Hematopoietic multipotent progenitor cell treated with erythropoietin and hydrocortisone succinate and interleukin-3 and kit ligand, for 17 days (in vitro differentiated cells): ENCODE measurements at regions not wholly inside any gene's neighbourhood (a gene's known extent, or its start where the extent isn't known, plus 50 kb on each side); places are given as distances from the start of the nearest gene placed in this dataset.
"Not testable (repeated sequence)": the region's sequence is repeated elsewhere in the genome, so short reads cannot be mapped to it uniquely, and the experiment has no call there.

Experiments used
- DNase-seq: peaks from one replicate; pipeline ENCODE4 v3.0.0-alpha.2; 2015; ENCODE audit warnings: low spot score

DNA sequence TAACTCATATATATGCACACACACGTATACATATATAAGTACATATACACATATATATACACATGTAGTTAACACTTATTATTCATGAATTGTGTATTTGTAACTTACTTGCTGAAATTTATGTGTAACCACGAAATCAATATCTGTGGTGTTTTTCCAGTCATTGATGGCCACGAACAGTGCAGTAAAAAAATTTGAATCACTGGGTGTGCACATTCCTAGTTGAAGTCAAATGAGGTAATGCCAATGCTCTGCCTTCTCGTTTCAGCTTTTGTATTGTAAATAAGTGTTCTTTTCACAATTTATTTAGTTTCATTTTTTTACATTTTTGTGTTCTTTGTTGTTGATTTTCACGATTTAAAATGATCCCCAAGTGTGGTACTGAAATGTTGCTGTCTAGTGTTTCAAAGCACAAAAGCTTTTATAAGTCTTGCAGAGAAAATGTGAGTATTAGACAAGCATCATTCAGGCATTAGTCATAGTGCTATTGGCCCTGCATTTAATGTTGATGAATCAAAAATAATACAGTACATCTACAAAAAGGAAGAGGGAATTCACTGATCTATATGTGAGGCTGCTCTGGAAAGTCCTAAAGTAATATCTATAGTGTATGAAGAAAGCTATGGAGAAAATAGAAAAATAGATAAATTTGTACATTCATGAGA lies 419.0 kb downstream of the DSC3 start:
- DNase-seq, result no peak

DNA sequence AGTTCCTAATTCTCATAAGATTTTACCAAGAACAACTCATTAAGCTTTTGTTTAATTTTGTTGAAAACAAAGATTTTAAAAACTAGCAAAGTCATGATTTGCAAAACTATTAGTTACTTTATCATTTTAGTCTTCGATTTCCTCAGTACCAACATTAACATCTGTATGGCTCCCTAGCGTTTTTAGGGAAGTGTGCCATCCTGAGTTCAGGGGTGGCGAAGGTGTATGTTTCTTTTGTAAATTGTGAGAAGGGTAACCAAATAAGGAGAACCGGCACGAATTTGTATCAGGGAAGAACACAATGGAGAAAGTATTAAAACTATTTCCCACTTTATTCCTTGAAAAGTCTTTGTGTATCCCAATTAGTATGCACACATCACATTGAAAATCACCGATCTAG lies 419.9 kb downstream of the DSC3 start:
- no peak for DNase-seq

DNA sequence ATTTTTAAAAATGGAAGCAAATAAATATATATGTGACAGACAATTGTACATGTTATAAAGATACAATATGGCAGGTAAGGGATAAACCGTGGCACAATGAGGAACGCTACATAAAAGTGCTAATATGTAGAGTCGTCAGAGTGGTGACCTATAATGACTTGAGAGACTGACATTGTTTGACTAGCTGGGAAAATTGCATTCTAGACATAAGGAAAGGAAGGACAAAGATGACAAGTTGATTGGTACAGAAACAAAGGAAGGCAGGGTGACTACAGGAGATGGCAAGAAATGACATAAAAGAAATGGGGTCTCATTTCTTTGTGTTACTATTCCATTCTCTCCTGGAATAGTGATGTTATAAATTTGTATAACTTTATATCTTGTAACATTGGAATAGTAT lies 420.4 kb downstream of the DSC3 start:
- no peak for DNase-seq

DNA sequence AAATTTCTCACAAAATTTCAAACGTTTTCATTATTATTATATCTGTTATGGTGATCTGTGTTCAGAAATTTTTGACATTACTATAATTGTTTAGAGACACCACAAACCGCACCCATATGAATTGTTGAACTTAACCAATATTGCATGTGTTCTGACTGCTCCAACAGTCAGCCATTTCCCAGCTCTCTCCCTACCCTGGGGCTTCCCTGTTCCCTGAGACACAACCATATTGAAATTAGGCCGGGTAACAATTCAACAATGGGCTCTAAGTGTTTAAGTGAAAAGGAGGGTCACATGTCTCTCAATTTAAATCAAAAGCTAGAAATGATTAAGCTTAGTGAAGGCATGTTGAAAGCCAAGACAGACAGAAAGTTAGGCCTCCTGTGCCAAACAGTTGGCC lies 424.0 kb downstream of the DSC3 start:
- no peak for DNase-seq

DNA sequence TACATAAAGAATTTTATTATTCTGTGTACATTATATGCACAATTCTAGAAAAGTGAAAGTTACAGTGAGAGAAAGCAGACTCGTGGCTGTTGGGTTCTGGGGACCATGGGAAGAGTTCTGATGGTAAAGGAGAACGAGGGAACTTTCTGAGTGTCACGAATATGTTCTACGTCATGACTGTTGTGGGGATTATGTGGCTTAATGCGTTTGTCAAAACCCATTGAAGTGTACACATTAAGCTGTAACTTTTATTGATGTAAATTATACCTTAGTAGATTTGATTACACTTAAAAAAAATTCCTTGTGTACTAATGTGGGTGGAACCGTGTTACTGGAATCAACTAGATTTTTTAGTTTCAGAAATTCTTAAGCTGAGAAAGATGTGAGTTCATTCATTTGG lies 426.1 kb downstream of the DSC3 start:
- DNase-seq, result no peak

DNA sequence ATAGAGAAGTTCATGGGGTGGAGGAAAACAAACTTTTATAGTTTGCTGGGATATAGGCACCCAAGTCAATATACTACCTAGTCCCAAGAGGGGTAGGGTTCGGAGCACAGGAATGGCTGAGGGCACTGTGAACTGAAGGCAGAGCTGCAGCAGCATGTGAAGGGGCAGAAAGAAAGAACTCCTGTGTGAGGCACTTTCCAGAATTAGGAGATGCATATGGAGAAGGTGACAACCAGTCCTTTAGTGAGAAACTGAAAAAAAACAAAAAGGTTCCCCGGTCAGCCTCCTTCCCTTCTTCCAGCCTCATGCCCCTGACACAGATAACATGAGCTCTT lies 429.1 kb downstream of the DSC3 start:
- DNase-seq, result no peak

DNA sequence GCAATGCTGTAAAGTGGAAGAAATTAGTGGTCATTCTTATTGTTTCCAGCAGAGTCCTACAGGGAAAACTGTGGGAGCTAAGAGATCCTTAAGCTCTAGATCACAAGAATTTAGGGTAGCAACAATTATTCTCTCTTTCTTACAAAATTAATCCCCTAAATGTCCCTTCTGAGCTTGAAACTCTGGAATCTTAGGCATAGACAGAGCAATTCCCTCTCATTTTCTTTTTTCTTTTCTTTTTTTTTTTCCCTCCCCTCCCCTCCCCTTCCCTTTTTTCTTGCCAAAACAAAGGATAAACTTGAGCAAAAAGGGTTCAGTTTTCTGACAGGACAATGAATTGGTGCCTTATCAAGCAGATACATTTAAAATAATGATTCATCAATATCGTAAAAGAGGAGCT lies 441.0 kb downstream of the DSC3 start:
- DNase-seq, result no peak

DNA sequence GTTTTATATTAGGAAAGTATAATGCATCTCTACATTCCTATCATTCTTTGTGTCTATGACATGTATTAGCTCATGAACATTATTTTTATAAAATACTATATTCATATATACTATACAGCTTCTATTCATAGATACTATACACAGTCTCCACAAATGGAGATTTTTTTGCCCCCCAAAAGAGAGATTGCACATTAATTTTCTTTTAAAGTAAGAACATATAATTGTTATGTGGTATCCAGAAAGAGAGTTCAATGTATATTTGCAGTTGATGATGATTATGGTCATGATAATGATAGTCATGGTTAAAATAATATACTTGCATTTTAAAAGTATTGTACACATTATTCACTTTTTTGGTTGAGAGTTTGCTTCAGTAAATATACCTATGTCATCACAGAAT lies 445.3 kb downstream of the DSC3 start:
- DNase-seq, result no peak

DNA sequence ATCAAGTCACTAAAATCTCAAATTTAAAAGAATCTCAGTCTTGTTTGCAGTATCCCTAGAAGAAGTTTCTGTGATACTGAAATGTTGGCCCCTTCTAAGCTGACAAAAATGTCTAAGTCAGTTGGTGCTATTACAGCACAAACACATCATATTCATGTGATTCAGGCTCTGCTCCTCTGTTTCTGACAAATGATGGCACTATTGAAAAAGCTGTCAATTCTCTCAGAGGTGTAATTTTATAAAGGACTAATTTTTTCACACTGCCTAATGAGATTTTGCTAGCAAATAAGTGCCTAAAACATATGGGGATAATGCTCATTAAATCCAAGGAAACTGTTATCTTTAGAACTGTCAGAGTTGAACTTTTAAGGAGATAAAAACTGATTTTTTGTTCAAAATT lies 445.9 kb downstream of the DSC3 start:
- no peak for DNase-seq

DNA sequence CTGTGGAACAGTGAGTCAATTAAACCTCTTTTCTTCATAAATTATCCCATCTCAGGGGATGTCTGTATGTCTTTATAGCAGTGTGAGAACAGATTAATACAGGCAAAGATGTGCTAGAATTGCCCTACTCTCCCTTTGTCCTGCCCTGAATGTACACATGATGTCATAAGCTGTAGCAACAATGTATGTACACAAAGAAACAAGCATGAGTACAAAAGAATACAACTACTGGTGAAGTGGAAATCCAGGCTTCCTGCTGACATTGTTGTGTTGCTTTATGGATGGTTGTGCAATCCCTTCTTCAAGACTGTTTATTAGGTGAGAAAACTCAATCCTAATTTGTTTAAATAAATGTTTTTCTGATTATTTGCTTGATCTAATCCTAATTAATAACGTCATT lies 446.6 kb downstream of the DSC3 start:
- DNase-seq, result no peak

DNA sequence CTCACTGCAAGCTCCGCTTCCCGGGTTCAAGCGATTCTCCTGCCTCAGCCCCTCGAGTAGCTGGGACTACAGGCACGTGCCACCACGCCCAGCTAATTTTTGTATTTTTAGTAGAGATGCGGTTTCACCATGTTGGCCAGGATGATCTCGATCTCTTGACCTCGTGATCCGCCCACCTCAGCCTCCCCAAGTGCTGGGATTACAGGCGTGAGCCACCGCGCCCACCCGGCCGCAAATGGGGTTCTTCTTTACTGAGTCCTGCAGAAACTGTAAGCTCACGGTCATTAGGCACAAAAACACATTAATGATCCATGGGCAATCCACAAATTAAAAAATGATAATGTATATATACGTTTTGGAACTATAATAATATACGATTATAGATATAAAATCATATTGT lies 447.6 kb downstream of the DSC3 start:
- DNase-seq, result not testable (repeated sequence)

DNA sequence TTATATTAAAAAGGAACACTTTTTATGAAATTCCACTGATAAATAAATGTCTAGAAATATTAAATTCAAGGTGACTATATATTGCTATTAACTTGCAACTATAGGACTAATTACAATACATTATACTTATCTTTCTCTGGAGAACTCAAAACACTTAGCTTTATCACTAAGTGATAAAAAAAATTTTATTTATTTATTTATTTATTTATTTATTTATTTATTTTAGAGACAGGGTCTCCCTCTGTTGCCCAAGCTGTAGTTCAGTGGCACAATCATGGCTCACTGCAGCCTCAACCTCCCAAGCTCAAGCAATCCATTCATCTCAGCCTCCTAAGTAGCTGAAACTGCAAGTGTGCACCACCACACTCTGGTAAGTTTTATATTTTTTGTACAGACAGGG lies 451.1 kb downstream of the DSC3 start:
- DNase-seq, result no peak

DNA sequence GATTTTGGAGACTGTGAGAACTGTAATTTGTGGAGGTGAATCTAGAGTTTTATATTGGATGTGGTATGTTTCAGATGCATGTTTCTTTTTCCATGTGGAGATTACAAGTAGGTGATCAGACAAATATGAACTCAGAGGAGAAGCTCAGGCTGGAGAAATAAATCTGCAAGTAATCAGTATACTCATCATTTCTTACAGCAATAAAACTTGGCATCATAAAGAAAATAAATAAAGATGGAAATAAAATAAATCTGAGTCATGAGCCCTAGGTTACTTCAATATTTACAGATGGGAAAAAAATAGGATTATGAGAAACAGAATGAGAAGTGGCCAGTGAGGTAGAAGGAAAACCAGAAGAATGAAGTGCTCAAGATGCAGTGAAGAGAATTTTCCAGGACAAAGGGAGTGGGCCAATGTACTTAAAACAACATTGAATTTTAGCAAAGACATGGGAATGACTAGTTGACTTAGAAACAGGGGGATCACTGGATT lies 453.8 kb downstream of the DSC3 start:
- no peak for DNase-seq

DNA sequence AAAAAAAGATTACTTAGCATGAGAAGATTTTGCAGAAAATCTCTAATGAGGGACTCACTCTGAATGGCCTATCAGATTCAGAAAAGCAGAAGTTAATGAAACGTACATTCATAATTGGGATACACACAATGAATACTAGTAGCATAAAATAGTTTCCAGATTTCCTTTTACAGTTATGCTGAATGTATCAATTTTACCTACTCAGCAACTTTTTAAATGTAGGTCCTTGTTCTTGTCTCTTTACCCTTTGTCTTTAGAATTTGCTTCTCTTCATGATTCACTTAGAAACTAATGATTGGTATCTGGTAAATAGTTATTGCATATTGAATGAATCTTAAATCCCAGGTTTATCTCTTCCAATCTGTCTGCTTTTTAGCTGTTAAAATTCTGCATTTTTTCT lies 458.8 kb downstream of the DSC3 start:
- DNase-seq, result no peak

DNA sequence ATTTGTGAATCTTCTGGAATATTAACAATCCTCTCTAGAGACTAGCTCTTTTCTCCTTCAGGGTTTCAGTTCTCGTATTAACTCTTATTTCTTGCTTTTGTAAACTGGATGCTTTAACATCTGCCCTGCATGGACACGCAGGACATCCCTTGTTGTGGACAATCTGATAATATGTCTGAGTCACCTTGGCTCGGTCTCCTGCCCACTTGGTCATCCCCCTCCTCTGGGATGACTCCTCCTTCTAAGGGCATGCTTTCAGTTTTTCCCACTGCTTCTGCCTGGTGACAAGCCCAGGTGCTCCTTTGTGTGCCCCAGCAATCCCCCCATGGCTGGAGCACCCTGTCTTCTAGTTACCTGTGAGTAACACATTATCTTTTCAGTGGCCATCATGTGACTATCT lies 460.5 kb downstream of the DSC3 start:
- no peak for DNase-seq

DNA sequence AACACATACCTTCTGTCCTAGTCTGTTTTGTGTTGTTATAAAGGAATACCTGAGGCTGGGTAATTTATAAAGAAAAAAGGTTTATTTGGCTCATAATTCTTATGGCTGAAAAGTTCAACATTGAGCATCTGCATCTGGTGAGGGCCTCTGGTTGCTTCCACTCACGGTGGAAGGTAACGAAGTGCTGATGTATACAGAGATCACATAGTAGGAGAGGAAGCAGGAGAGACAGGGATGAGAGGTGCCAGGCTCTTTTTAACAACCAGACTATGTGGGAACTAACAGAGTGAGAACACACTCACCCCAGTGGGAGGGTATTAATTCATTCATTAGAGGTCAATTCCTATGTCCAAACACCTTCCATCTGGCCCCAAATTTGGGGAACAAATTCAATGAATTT lies 463.8 kb downstream of the DSC3 start:
- no peak for DNase-seq

DNA sequence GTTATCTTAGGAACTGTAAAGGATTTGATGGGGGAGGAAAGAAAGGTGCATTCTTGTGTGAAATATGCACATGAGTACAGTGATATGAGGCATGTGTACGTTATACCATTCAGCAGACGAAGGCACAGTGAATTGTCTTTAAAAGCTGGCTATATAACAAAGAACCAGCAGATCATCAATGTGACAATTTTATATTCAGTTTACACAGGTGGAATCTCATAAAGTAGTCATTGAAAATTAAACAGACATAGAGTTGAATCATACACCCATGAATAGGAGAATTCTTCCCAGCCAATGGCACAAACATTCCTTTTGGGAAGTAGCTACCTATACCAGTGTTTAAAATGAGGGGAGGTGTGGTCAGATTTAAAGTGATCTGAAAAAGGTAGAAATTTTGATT lies 470.3 kb downstream of the DSC3 start:
- DNase-seq, result no peak

DNA sequence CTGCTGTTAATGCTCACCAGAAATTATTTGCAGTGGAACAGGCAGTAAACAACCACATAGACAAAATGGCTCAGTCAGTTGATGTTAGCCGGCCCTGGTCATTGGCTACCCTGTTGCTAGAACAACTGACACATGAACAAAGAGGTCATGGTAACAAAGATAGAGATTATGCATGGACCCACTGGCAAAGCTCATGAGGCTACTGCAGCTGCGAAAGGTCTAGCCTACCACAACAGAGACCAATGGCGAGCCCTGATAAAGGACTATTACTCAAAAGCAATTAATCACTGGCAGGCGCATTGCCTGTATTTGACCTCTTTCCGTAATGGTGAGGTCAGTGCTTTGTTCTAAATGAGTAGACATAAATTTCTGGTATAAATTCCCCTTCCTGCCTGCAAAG lies 474.2 kb downstream of the DSC3 start:
- no peak for DNase-seq

DNA sequence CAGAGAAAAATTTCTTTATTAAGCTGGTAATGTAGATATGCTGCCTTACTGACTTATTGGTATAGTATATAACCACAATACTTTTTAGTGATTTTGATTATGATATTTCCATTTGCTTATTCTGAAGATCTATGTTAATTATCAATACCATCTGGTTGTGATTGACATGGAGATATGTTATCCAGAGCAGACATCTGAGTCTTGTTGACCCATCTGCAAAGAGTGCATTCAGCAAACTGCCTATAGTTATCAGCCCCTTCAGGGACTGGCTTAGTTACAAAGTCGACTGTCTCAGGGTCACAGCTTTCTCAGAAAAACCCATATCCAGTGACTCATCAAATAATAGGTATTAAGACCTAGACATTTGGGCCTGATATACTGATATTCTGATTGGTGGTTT lies 475.7 kb downstream of the DSC3 start:
- DNase-seq, result no peak

DNA sequence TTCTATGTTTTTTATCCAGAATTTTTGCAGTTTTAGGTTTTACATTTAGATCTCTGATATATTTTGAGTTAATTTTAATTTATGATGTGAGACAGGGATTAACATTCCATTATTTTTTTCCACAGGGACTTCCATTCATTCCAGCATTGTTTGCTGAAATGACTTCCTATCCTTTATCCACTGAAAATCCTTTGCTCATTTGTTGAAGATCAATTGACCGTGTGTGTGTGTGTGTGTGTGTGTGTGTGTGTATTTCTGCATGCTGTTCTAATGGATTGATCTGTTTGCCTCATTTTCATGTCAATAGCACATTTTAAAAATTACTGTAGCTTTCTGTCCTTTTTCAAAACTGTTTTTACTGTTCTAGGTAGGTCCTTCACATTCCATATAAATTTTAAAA lies 480.3 kb downstream of the DSC3 start:
- DNase-seq, result no peak

DNA sequence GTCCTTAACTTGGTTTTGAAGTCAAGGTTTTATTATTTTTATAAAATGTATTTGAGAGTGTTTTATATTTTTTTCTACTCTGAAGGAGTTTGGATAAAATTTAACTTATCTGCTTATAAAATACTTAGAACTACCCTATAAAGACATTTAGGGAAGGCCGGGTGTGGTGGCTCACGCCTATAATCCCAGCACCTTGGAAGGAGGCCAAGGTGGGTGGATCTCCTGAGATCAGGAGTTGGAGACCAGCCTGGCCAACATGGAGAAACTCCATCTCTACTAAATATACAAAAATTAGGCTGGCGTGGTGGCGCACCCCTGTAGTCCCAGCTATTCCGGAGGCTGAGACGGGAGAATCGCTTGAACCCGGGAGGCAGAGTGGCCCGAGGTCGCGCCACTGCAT lies 486.4 kb downstream of the DSC3 start:
- DNase-seq, result no peak

DNA sequence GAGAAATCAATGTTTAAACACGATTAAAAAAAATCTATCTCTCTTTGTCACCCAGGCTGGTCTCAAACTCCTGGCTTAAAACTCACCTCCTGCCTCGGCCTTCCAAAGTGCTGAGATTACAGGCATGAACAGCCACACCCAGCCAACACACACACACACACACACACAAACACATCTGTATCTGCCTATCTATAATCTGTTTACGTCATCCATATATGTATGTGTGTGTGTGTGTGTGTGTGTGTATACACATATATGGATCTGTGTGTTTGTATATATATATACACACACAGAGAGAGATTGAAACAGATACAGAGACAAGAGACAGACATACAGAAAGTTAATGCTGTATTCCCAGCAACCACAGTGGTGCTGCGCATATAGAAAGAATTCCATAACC lies 497.1 kb downstream of the DSC3 start:
- DNase-seq, result no peak

DNA sequence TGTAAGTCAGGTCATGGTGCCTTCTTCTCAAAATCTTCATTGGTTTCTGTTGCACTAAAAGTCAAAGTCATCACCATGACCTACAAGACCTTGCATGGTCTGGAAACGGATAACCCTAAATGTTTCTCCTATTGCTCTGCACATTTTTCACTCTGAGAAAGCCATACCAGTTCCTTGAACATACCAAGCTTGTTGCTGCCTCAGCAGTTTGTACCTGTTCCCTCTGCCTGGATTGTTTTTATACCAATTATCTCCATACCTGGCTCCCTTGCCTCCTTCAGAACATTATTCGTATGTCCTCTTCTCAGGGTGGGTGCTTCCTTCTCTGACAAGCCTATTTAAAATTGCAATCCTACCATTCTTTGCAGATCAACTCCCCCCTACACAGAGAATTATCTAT lies 498.4 kb downstream of the DSC3 start:
- no peak for DNase-seq

DNA sequence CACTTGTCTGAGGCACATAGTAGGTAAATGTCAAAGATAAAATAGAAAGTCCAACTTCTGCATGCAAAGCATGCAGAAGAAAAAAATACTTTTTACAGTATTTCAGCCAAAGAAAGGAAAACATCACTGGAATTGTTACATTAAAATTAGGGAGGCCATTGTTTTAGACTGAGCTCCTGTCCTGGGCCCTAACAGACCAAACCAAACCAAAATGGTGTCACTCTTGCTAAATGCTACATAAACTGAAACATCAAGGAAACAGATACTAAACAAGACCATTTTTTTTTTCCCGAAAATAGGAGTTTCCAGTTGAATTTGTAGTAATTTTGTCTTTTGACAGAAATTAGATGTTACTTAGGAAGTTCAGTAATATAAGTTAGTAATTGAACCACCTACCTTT lies 508.8 kb downstream of the DSC3 start:
- DNase-seq, result no peak

DNA sequence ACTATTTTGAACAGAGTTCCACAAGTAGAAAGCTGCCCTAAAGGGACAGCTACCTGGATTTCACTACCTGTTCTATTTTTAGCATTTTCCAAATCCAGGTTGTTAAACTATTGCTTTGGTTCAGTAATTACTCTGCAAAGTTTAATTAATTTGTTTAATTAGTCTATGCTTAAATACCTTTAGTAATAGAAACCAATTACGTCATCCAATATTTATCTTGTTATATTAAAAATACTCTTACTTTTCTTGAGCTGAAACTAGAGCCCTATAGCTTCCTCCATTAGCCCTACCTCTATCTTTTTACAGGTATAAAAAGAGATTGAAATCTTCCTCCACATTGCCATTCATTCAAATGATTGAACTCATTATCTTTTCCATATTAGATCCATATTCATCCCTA lies 514.6 kb downstream of the DSC3 start:
- no peak for DNase-seq
